Liver (tissue), 8 donors: ENCODE measurements at regions not wholly inside any gene's neighbourhood (a gene's known extent, or its start where the extent isn't known, plus 50 kb on each side); places are given as distances from the start of the nearest gene placed in this dataset.

Experiments used
- DNase-seq: peaks from one replicate; pipeline ENCODE4 v3.0.0-alpha.2; 2017; ENCODE audit warnings: low spot score
- H3K27ac ChIP-seq, 2 donors: one replicate each; pipeline ENCODE4 v1.7.0; 2013; ENCODE audit warnings: inconsistent platforms in 2 of 2, low read length in 2 of 2, control low read depth in 1 of 2, low read depth in 1 of 2, mild to moderate bottlenecking in 1 of 2
- H3K27me3 ChIP-seq, 4 donors: one replicate each; pipeline versions ENCODE4 v1.6.1 to v1.7.0; 2013; ENCODE audit warnings: low read length in 3 of 4, inconsistent platforms in 1 of 4, mild to moderate bottlenecking in 1 of 4, moderate library complexity in 1 of 4; ENCODE audit not compliant: control insufficient read depth in 4 of 4, insufficient read depth in 4 of 4
- H3K36me3 ChIP-seq, 4 donors: one replicate each; pipeline versions ENCODE4 v1.6.1 to v1.7.0; 2013; ENCODE audit warnings: low read length in 3 of 4, mild to moderate bottlenecking in 3 of 4, low read depth in 1 of 4, moderate library complexity in 1 of 4; ENCODE audit not compliant: control insufficient read depth in 4 of 4, insufficient read depth in 3 of 4
- H3K4me1 ChIP-seq, 4 donors: one replicate each; pipeline versions ENCODE4 v1.6.1 to v1.7.0; 2013; ENCODE audit warnings: low read length in 3 of 4, mild to moderate bottlenecking in 3 of 4, moderate library complexity in 1 of 4; ENCODE audit not compliant: control insufficient read depth in 4 of 4, insufficient read depth in 4 of 4
- H3K4me3 ChIP-seq, 3 donors: one replicate each; pipeline versions ENCODE4 v1.6.1 to v1.7.0; 2013; ENCODE audit warnings: low read length in 3 of 3, control low read depth in 1 of 3, low read depth in 1 of 3, mild to moderate bottlenecking in 1 of 3
- H3K9ac ChIP-seq, 2 donors: one replicate each; pipeline ENCODE4 v1.7.0; 2013; ENCODE audit warnings: low read length in 2 of 2, mild to moderate bottlenecking in 2 of 2, moderate library complexity in 2 of 2, control low read depth in 1 of 2, low read depth in 1 of 2
- H3K9me3 ChIP-seq, 4 donors: one replicate each; pipeline versions ENCODE4 v1.6.1 to v1.7.0; 2013; ENCODE audit warnings: low read length in 3 of 4; ENCODE audit not compliant: control insufficient read depth in 4 of 4
- EGR1 ChIP-seq, 2 donors: IDR thresholded peaks; 2 replicates each; pipeline ENCODE4 v1.6.1; 2016 to 2018; ENCODE audit warnings: antibody characterized with exemption in 2 of 2, low read depth in 2 of 2
- FOXA1 ChIP-seq: IDR thresholded peaks from 2 replicates; pipeline ENCODE4 v1.6.1; 2016; ENCODE audit warnings: antibody characterized with exemption
- FOXA2 ChIP-seq: IDR thresholded peaks from 2 replicates; pipeline ENCODE4 v1.6.1; 2016; ENCODE audit warnings: antibody characterized with exemption
- GABPA ChIP-seq, 2 donors: IDR thresholded peaks in 1 of 2; conservative IDR thresholded peaks in 1 of 2; 2 replicates each; pipeline ENCODE4 v1.6.1; 2016; ENCODE audit warnings: antibody characterized with exemption in 2 of 2, mild to moderate bottlenecking in 1 of 2, moderate library complexity in 1 of 2
- HNF4G ChIP-seq: IDR thresholded peaks from 2 replicates; pipeline ENCODE4 v1.6.1; 2016; ENCODE audit warnings: antibody characterized with exemption
- JUND ChIP-seq, 2 donors: IDR thresholded peaks; 2 replicates each; pipeline ENCODE4 v1.6.1; 2016; ENCODE audit warnings: antibody characterized with exemption in 2 of 2
- NR2F2 ChIP-seq: IDR thresholded peaks from 2 replicates; pipeline ENCODE4 v1.6.1; 2016; ENCODE audit warnings: antibody characterized with exemption
- RAD21 ChIP-seq, 2 donors: IDR thresholded peaks; 2 replicates each; pipeline ENCODE4 v1.6.1; 2016; ENCODE audit warnings: antibody characterized with exemption in 2 of 2, mild to moderate bottlenecking in 2 of 2
- RXRA ChIP-seq, 2 donors: IDR thresholded peaks; 2 replicates each; pipeline ENCODE4 v1.6.1; 2017 to 2018; ENCODE audit warnings: antibody characterized with exemption in 2 of 2, mild to moderate bottlenecking in 1 of 2
- SP1 ChIP-seq: IDR thresholded peaks from 2 replicates; pipeline ENCODE4 v1.6.1; 2018; ENCODE audit warnings: antibody characterized with exemption, mild to moderate bottlenecking
- TAF1 ChIP-seq: conservative IDR thresholded peaks from 2 replicates; pipeline ENCODE4 v1.6.1; 2016; ENCODE audit warnings: antibody characterized with exemption, mild to moderate bottlenecking
- YY1 ChIP-seq: IDR thresholded peaks from 2 replicates; pipeline ENCODE4 v1.6.1; 2016; ENCODE audit warnings: antibody characterized with exemption, mild to moderate bottlenecking
- WGBS: extraction: QIAGEN DNeasy Blood & Tissue Kit; methylation state at CpG from one replicate; pipeline ENCODE4 v1.1.7; 2013; 5-methylcytosine and 5-hydroxymethylcytosine counted together
- TF ChIP-seq, protein P1 (sequence below): fragments of 150-350 bp; IDR thresholded peaks from 2 replicates; pipeline ENCODE4 v1.5.1; 2017; ENCODE audit warnings: improper control_type of control experiment, low read depth, low read length; ENCODE audit not compliant: missing input control
- TF ChIP-seq, protein P2 (sequence below): IDR thresholded peaks from 2 replicates; pipeline ENCODE4 v1.6.1; 2016; ENCODE audit warnings: antibody characterized with exemption
- TF ChIP-seq, protein P3 (sequence below): IDR thresholded peaks from 2 replicates; pipeline ENCODE4 v1.6.1; 2016; ENCODE audit warnings: antibody characterized with exemption
- TF ChIP-seq, protein P4 (sequence below): IDR thresholded peaks from 2 replicates; pipeline ENCODE4 v1.6.1; 2016; ENCODE audit warnings: antibody characterized with exemption, mild to moderate bottlenecking
- TF ChIP-seq, protein P5 (sequence below): IDR thresholded peaks from 2 replicates; pipeline ENCODE4 v1.6.1; 2016; ENCODE audit warnings: antibody characterized with exemption
- donor health status: healthy.
- donor health status: healthy.
- donor health status: healthy.
- donor health status: healthy.
- donor health status: healthy.

DNA sequence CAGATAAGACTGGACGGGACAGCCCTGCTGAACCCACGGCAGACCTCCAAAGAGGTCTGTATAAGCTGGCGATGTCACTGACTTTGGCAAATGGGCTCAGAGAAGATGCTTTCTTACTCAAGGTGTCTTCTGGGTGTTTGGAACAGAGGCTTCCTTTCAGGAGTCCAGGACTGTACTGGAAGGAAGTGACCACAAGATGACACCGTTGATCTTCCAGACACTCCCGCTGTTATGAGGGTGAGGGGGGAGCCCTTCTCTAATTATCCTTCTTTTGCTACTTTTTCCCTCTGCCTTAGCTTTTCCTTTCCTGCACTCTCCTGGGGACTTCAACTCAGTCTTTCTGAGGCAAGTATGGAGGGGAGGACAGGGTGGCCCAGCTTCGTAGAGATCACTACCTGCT lies 65.2 kb upstream of the ZNF599 start:
- no peaks in the 10 kb centered on the region for H3K36me3 ChIP-seq
- H3K4me3 ChIP-seq, result no peak overlapping the region
- H3K27ac ChIP-seq, result no peak overlapping the region
- peaks cover 0 to 4% (median 0%) of the 10 kb centered on the region in 4 donors for H3K9me3 ChIP-seq
- H3K27me3 ChIP-seq, result peaks cover 0 to 7% (median 0%) of the 10 kb centered on the region in 4 donors
- 63% methylated on average over 6 of the region's 6 CpGs for WGBS
- DNase-seq, result no peak
- peak; percentile 5 to 46 for TF ChIP-seq RAD21 (IDR thresholded peaks at IDR 0.05)
- TF ChIP-seq, protein P1, sequence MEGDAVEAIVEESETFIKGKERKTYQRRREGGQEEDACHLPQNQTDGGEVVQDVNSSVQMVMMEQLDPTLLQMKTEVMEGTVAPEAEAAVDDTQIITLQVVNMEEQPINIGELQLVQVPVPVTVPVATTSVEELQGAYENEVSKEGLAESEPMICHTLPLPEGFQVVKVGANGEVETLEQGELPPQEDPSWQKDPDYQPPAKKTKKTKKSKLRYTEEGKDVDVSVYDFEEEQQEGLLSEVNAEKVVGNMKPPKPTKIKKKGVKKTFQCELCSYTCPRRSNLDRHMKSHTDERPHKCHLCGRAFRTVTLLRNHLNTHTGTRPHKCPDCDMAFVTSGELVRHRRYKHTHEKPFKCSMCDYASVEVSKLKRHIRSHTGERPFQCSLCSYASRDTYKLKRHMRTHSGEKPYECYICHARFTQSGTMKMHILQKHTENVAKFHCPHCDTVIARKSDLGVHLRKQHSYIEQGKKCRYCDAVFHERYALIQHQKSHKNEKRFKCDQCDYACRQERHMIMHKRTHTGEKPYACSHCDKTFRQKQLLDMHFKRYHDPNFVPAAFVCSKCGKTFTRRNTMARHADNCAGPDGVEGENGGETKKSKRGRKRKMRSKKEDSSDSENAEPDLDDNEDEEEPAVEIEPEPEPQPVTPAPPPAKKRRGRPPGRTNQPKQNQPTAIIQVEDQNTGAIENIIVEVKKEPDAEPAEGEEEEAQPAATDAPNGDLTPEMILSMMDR, result no peak
- H3K4me1 ChIP-seq, result peaks cover 2 to 15% (median 7%) of the 10 kb centered on the region in 4 donors
- H3K9ac ChIP-seq, result no peak overlapping the region

DNA sequence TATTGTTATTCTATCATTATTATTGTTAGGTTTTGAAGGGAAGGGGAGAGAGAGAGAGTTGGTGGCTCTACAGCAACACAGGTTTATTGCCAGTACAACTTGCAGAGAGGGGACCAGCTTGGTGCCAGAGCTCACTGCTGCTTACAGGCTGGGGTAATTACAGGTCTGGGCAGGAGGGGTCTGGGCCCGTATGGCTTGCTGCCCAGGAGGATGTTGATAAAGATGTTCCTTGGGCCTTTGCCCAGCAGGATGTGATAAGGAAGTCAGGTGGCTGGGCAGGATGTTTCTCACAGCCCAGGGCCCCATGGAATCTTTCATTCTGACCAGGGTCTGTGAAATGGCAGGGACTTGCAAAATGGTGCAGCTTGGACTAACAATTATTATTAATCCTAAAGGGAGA lies 64.2 kb upstream of the ZNF599 start:
- Histone ChIP-seq H3K27ac (no peak overlapping the region), H3K36me3 (no peaks in the 10 kb centered on the region), H3K9ac (no peak overlapping the region), H3K9me3 (peaks cover 0 to 8% (median under 1%) of the 10 kb centered on the region in 4 donors), H3K4me1 (peaks cover 2 to 15% (median 7%) of the 10 kb centered on the region in 4 donors), H3K27me3 (peaks cover 0 to 7% (median 0%) of the 10 kb centered on the region in 4 donors), H3K4me3 (no peak overlapping the region)
- TF ChIP-seq EGR1 (IDR thresholded peaks at IDR 0.05; ENCODE audit: low read depth in 2 of 2) (no peak), NR2F2 (peak; percentile 18), FOXA1 (no peak)
- WGBS, result 50% methylated on average over 1 of the region's 1 CpG
- no peak for DNase-seq

DNA sequence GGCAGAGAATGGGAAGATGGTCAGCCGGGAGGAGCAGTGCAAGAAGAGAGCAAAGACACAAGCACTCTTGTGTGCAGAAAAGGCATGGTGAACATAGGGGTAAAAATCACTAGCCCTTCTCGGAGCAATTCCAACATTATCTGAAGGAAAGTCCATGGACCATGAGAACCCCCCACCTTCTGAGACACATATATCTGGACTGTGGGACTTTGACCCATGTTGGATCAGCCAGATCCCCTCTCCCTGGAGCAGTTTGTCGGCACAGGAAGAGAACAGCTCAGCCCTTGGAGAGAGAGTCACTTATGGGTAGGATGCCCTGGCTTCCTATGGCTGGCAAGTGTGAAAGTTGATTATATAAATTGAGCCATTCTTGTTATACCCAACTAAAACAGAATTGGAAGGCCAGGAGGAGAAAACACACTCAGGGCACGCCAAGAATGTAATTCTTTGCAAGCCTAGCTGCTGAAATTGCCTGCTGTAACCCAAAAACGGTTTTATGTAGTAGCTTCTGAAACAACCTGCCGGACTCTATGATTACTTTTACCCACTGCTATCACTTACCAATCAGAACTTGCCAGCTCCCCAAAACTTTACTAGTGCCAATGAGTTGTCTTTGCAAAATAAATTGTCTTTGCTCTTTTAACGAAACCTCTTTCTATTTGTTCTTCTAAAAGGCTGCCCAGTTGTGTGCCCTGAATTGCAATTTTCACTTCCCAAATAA lies 62.8 kb upstream of the ZNF599 start:
- TF ChIP-seq NR2F2 (no peak), YY1 (no peak), GABPA (IDR thresholded peaks at IDR 0.05 in 1 of 2, conservative IDR thresholded peaks at IDR 0.05 in 1 of 2) (no peak), RAD21 (IDR thresholded peaks at IDR 0.05) (no peak), SP1 (no peak), FOXA1 (no peak), EGR1 (IDR thresholded peaks at IDR 0.05; ENCODE audit: low read depth in 2 of 2) (no peak), FOXA2 (no peak), HNF4G (no peak), RXRA (IDR thresholded peaks at IDR 0.05) (no peak), TAF1 (no peak), JUND (IDR thresholded peaks at IDR 0.05) (no peak)
- TF ChIP-seq, protein P1, result no peak
- TF ChIP-seq, protein P2, sequence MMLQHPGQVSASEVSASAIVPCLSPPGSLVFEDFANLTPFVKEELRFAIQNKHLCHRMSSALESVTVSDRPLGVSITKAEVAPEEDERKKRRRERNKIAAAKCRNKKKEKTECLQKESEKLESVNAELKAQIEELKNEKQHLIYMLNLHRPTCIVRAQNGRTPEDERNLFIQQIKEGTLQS, result no peak
- TF ChIP-seq, protein P3, sequence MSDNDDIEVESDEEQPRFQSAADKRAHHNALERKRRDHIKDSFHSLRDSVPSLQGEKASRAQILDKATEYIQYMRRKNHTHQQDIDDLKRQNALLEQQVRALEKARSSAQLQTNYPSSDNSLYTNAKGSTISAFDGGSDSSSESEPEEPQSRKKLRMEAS, result no peak
- TF ChIP-seq, protein P4, sequence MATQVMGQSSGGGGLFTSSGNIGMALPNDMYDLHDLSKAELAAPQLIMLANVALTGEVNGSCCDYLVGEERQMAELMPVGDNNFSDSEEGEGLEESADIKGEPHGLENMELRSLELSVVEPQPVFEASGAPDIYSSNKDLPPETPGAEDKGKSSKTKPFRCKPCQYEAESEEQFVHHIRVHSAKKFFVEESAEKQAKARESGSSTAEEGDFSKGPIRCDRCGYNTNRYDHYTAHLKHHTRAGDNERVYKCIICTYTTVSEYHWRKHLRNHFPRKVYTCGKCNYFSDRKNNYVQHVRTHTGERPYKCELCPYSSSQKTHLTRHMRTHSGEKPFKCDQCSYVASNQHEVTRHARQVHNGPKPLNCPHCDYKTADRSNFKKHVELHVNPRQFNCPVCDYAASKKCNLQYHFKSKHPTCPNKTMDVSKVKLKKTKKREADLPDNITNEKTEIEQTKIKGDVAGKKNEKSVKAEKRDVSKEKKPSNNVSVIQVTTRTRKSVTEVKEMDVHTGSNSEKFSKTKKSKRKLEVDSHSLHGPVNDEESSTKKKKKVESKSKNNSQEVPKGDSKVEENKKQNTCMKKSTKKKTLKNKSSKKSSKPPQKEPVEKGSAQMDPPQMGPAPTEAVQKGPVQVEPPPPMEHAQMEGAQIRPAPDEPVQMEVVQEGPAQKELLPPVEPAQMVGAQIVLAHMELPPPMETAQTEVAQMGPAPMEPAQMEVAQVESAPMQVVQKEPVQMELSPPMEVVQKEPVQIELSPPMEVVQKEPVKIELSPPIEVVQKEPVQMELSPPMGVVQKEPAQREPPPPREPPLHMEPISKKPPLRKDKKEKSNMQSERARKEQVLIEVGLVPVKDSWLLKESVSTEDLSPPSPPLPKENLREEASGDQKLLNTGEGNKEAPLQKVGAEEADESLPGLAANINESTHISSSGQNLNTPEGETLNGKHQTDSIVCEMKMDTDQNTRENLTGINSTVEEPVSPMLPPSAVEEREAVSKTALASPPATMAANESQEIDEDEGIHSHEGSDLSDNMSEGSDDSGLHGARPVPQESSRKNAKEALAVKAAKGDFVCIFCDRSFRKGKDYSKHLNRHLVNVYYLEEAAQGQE, result no peak
- TF ChIP-seq, protein P5, sequence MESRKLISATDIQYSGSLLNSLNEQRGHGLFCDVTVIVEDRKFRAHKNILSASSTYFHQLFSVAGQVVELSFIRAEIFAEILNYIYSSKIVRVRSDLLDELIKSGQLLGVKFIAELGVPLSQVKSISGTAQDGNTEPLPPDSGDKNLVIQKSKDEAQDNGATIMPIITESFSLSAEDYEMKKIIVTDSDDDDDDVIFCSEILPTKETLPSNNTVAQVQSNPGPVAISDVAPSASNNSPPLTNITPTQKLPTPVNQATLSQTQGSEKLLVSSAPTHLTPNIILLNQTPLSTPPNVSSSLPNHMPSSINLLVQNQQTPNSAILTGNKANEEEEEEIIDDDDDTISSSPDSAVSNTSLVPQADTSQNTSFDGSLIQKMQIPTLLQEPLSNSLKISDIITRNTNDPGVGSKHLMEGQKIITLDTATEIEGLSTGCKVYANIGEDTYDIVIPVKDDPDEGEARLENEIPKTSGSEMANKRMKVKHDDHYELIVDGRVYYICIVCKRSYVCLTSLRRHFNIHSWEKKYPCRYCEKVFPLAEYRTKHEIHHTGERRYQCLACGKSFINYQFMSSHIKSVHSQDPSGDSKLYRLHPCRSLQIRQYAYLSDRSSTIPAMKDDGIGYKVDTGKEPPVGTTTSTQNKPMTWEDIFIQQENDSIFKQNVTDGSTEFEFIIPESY, result no peak
- Histone ChIP-seq H3K27me3 (peaks cover 0 to 7% (median 0%) of the 10 kb centered on the region in 4 donors), H3K4me3 (no peak overlapping the region), H3K4me1 (peaks cover 2 to 15% (median 7%) of the 10 kb centered on the region in 4 donors), H3K9me3 (peaks cover 0 to 8% (median 1%) of the 10 kb centered on the region in 4 donors), H3K9ac (no peak overlapping the region), H3K27ac (no peak overlapping the region), H3K36me3 (no peaks in the 10 kb centered on the region)
- no peak for DNase-seq
- 78% methylated on average over 7 of the region's 7 CpGs for WGBS
